GM12878 (cell line): ENCODE measurements at regions not wholly inside any gene's neighbourhood (a gene's known extent, or its start where the extent isn't known, plus 50 kb on each side); places are given as distances from the start of the nearest gene placed in this dataset.

Experiments used
- ATAC-seq: fragments of 200-7000 bp; cut with Tn5 transposase; 3 replicates; pipeline ENCODE4 v1.9.1; 2020; ENCODE audit warnings: mild to moderate bottlenecking, moderate library complexity
- BruUV-seq: library from RNA; stranded (reverse); fragments of 400-500 nt; replicated peaks from 2 replicates; lab custom pipeline; 2021; lab: Mats Ljungman, UMichigan
- CTCF ChIA-PET: fragments of 300-600 bp; sonication (Branson Sonifier 250); formaldehyde crosslinking; extraction: SDS; loops from one replicate; lab custom pipeline; 2021; ENCODE audit warnings: inconsistent platforms; lab: Yijun Ruan, JAX
- POLR2A ChIA-PET: fragments of 350-600 bp; formaldehyde crosslinking; extraction: SDS; loops from one replicate; lab custom pipeline; 2021; ENCODE audit warnings: inconsistent platforms; lab: Charles Lee
- RAD21 ChIA-PET: fragments of 300-600 bp; sonication (Branson Sonifier 250); formaldehyde crosslinking; loops from one replicate; lab custom pipeline; 2023; ENCODE audit warnings: antibody characterized with exemption; ENCODE audit not compliant: unreplicated experiment; lab: Charles Lee
- SMC1A ChIA-PET: fragments of 300-600 bp; sonication (Branson Sonifier 250); formaldehyde crosslinking; loops from one replicate; lab custom pipeline; 2023; ENCODE audit not compliant: unreplicated experiment, uncharacterized antibody; lab: Charles Lee
- DNase-seq: peaks from one replicate; pipeline ENCODE4 v3.0.0-alpha.2; 2011; ENCODE audit warnings: low read depth, low spot score
- FAIRE-seq: peaks from 3 replicates; lab custom pipeline; 2011; peaks lifted over from hg19 to GRCh38; lab: Jason Lieb, UNC
- H2AFZ ChIP-seq: 2 replicates; pipeline ENCODE4 v1.6.0; 2011; ENCODE audit warnings: low read depth, low read length, control low read depth; ENCODE audit not compliant: control insufficient read depth
- H3K27ac ChIP-seq: 2 replicates; pipeline ENCODE4 v1.5.1; 2011; ENCODE audit warnings: control low read depth; ENCODE audit not compliant: control insufficient read depth, insufficient read depth
- H3K27me3 ChIP-seq, 2 experiments: replicated peaks in 1 of 2; 2 replicates each; pipeline versions ENCODE4 v1.6.0 to v1.6.1; 2011; ENCODE audit warnings: low read length in 1 of 2; ENCODE audit not compliant: control insufficient read depth in 2 of 2, insufficient read depth in 2 of 2
- H3K36me3 ChIP-seq, 2 experiments: 2 replicates each; pipeline ENCODE4 v1.5.1; 2011; ENCODE audit warnings: low read length in 1 of 2; ENCODE audit not compliant: control insufficient read depth in 2 of 2, insufficient read depth in 2 of 2
- H3K4me1 ChIP-seq: 2 replicates; pipeline ENCODE4 v1.6.1; 2011; ENCODE audit warnings: mild to moderate bottlenecking, low read length, moderate library complexity, mixed read lengths; ENCODE audit not compliant: control insufficient read depth, insufficient read depth
- H3K4me2 ChIP-seq: 2 replicates; pipeline ENCODE4 v1.6.0; 2011; ENCODE audit warnings: control low read depth; ENCODE audit not compliant: control insufficient read depth, insufficient read depth
- H3K4me3 ChIP-seq: fragments of 200-600 bp; sonication (generic); 2 replicates; pipeline ENCODE4 v1.5.1; 2016
- H3K79me2 ChIP-seq: 2 replicates; pipeline ENCODE4 v1.6.0; 2011; ENCODE audit warnings: low read length; ENCODE audit not compliant: control insufficient read depth, insufficient read depth
- H3K9ac ChIP-seq: 2 replicates; pipeline ENCODE4 v1.8.0; 2011; ENCODE audit warnings: low read length, control low read depth, mixed read lengths; ENCODE audit not compliant: control insufficient read depth, insufficient read depth
- H3K9me3 ChIP-seq: replicated peaks from 3 replicates; pipeline ENCODE4 v1.5.1; 2011; ENCODE audit warnings: mild to moderate bottlenecking, low read length; ENCODE audit not compliant: control insufficient read depth, insufficient read depth
- H4K20me1 ChIP-seq: 2 replicates; pipeline ENCODE4 v1.6.0; 2011; ENCODE audit not compliant: control insufficient read depth, insufficient read depth
- WGBS: methylation state at CpG from one replicate; pipeline ENCODE4 v1.1.6; 2016; ENCODE audit warnings: low lambda C conversion rate; ENCODE audit not compliant: insufficient replicate concordance, insufficient coverage; ENCODE audit errors: missing lambda C conversion rate; 5-methylcytosine and 5-hydroxymethylcytosine counted together
- in situ Hi-C: fragments of 300-500 bp; cut with MboI; formaldehyde crosslinking; loops from 9 replicates; pipeline ENCODE4 v1.14.3; 2018; ENCODE audit warnings: mixed read lengths
- intact Hi-C: fragments of 100-400 bp; cut with micrococcal nuclease; formaldehyde crosslinking; loops from one replicate; pipeline ENCODE4 v1.14.2; 2022; ENCODE audit not compliant: unreplicated experiment
- TF ChIP-seq, protein P1 (sequence below): IDR thresholded peaks from 2 replicates; pipeline ENCODE4 v1.6.1; 2012; ENCODE audit warnings: mild to moderate bottlenecking, low read depth, low read length
- TF ChIP-seq, protein P2 (sequence below): IDR thresholded peaks from 2 replicates; pipeline ENCODE4 v1.6.1; 2011; ENCODE audit warnings: mild to moderate bottlenecking, low read depth, low read length, moderate library complexity; ENCODE audit not compliant: insufficient replicate concordance

- BruUV-seq = no TSS peak
- intact Hi-C loops = no loop called here
- no peak for ATAC-seq
- in situ Hi-C loops = no loop called here
- no peak overlapping the region for H2AFZ ChIP-seq
- no peaks in the 10 kb centered on the region for H3K36me3 ChIP-seq
- no peak for FAIRE-seq
- ChIA-PET RAD21 (no interaction called here), CTCF (no interaction called here), SMC1A (no interaction called here), POLR2A (no interaction called here)
- TF ChIP-seq, protein P1, sequence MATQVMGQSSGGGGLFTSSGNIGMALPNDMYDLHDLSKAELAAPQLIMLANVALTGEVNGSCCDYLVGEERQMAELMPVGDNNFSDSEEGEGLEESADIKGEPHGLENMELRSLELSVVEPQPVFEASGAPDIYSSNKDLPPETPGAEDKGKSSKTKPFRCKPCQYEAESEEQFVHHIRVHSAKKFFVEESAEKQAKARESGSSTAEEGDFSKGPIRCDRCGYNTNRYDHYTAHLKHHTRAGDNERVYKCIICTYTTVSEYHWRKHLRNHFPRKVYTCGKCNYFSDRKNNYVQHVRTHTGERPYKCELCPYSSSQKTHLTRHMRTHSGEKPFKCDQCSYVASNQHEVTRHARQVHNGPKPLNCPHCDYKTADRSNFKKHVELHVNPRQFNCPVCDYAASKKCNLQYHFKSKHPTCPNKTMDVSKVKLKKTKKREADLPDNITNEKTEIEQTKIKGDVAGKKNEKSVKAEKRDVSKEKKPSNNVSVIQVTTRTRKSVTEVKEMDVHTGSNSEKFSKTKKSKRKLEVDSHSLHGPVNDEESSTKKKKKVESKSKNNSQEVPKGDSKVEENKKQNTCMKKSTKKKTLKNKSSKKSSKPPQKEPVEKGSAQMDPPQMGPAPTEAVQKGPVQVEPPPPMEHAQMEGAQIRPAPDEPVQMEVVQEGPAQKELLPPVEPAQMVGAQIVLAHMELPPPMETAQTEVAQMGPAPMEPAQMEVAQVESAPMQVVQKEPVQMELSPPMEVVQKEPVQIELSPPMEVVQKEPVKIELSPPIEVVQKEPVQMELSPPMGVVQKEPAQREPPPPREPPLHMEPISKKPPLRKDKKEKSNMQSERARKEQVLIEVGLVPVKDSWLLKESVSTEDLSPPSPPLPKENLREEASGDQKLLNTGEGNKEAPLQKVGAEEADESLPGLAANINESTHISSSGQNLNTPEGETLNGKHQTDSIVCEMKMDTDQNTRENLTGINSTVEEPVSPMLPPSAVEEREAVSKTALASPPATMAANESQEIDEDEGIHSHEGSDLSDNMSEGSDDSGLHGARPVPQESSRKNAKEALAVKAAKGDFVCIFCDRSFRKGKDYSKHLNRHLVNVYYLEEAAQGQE = peak; percentile 79; the same call in 1 of the 2 replicates
- TF ChIP-seq, protein P2, sequence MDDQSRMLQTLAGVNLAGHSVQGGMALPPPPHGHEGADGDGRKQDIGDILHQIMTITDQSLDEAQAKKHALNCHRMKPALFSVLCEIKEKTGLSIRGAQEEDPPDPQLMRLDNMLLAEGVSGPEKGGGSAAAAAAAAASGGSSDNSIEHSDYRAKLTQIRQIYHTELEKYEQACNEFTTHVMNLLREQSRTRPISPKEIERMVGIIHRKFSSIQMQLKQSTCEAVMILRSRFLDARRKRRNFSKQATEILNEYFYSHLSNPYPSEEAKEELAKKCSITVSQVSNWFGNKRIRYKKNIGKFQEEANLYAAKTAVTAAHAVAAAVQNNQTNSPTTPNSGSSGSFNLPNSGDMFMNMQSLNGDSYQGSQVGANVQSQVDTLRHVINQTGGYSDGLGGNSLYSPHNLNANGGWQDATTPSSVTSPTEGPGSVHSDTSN = no peak
- H3K9ac ChIP-seq = no peak overlapping the region
- H3K79me2 ChIP-seq = no peaks in the 10 kb centered on the region
- no peaks in the 10 kb centered on the region; a peak in 1 of 4 replicates for H3K27me3 ChIP-seq
- no peak overlapping the region for H3K4me2 ChIP-seq
- WGBS = 8% methylated on average over 6 of the region's 6 CpGs
- no peaks in the 10 kb centered on the region for H3K4me1 ChIP-seq
- H3K27ac ChIP-seq = no peak overlapping the region
- no peaks in the 10 kb centered on the region for H4K20me1 ChIP-seq
- H3K4me3 ChIP-seq = no peak overlapping the region
- no peaks in the 10 kb centered on the region for H3K9me3 ChIP-seq
- DNase-seq = no peak
Measured at GRCh38 chr22:27075028-27075678, 417.8 kb downstream of the MIAT start.
